RPMI8226 (cell line): ENCODE measurements at regions not wholly inside any gene's neighbourhood (a gene's known extent, or its start where the extent isn't known, plus 50 kb on each side); places are given as distances from the start of the nearest gene placed in this dataset.

Experiments
- DNase-seq: peaks from one replicate; pipeline ENCODE4 v3.0.0-alpha.2; 2015

DNA sequence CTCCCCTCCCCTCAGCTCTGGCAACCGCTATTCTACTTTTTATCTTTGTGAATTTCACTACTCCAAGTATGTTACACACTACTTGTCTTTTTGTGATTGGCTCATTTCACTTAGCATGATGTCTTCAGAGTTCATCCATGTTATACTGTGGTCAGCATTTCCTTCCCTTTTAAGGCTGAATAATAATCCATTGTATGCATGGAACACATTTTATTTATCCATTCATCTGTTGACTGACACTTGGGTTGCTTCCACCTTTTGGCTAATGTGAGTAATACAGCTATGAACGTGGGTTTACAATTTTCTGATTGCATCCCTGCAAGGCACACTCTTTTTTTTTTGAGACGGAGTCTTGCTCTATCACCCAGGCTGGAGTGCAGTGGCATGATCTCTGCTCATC lies 53.0 kb upstream of the FUT8 start:
- DNase-seq, result peak; percentile 22

DNA sequence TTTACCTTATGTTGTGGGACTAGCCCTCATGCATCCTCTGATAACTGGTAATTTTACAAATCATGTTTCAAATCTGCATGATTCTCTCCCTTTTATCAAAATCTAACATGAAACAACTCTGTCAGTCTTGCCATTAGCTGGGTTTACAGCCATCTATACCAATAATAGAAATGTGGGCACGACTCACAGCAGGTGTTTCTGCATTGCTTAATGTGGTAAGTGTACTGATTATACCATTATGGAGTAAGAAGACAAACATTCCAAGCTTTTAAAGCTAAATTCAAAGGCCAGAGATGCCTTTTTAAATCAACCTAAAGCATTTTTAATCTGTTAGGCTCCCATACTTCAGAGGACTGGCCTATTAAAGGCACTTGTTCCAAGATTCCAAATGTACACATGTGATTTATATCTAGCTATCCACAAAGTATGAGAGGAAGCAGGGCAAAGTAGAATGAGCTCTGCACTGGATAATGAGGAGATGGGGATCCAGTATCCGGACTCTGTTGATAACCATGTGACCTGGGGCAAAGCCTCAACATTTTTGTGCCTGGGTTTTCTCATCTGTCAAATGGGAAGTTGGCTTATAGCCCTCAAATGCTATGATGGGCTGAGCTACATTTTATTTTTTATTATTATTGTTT lies 52.3 kb upstream of the FUT8 start:
- DNase-seq, result no peak

DNA sequence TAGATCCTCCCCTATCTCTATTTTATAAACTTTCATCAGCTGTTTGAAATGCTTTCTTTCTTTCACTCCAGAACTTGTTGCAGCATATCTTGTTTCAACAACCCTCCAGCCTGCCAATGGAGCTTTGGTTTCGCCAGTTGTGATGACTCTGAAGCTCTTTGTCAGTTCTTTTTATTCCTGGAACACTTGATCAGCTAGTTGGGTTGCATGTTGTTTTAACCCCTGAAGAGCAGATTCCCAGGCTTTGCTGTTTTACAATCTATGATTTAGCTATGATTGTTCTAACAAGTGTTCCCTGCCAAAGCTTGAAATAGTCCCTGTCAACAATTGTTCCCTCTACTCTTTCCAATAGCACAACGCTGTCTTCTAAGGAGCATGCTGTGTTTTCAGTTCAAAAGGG lies 50.6 kb upstream of the FUT8 start:
- no peak for DNase-seq
